RPMI8226 (cell line): ENCODE measurements at regions not wholly inside any gene's neighbourhood (a gene's known extent, or its start where the extent isn't known, plus 50 kb on each side); places are given as distances from the start of the nearest gene placed in this dataset.
A peak's percentile ranks its signal among the peaks of the same experiment; 100 is the strongest.

Source experiments
- DNase-seq: peaks from one replicate; pipeline ENCODE4 v3.0.0-alpha.2; 2015

GRCh38 chr18:5632041-5632440, 88.2 kb upstream of the EPB41L3 start:
- DNase-seq, result no peak

DNA sequence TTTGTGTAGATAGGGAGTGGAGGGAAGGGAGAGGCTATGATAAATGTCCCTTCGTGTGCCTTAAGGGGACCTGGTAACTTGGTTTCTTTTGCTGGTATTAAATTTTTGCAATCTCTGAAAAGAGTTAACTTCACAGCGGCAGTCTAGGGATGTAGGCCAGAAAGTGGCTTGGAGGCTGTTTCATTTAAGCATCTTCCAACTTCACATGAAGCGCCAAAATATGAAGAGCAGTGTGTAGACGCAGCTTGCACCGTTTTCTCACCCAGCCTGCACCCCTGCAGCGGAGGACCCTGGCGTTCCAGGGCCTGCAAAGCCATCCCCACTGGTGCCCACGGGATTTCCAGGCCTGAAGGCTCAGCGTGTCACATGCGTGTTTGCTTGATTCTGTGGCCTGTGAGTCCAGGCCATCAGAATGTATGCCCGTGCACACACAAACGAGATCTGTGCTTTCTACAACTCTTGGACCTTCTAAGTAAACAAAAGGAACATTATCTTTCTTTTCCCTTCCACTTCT, 87.2 kb upstream of the EPB41L3 start:
- DNase-seq, result no peak

GRCh38 chr18:5630057-5630899, 86.5 kb upstream of the EPB41L3 start:
- DNase-seq, result peak; percentile 44

DNA sequence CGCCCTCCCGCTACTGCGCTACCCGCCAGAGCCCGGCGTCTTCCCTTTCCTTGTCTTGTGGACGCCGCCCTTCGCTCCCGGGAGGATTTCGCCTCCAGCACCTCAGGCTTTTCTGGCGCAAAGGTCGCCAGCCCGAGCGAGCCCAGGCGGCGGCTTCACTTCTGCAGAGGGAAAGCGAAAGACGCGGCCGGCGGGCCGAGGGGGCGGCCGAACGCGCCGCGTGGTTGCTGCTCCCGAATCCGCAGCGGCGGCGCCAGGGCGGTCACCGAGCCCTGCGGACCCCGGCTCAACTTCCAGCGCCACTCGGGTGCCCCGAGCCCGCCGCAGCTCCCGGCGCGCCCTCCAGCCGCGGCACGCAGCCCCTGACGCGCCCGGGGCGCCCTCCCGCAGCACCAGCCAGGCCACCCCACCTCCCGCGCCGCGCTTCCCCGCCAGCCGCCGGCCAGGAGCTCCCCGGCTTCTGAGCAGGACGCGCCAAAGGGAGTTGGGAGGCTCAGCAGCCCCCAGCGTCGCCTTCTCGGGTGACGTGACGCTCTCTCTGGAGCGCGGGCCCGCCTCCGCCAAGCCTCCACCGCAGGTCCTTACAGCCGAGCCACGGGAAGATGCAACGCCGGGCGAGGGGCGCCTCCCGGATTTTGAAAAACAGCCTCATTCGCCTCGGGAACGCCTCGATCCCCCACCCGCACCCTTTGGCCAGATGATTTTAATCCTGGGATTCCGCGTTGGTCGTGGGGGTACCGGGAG, 84.9 kb upstream of the EPB41L3 start:
- DNase-seq, result peak; percentile 14

GRCh38 chr18:5627776-5628511, 84.1 kb upstream of the EPB41L3 start:
- DNase-seq, result no peak

- DNase-seq, result no peak
These were observed 82.5 kb upstream of the EPB41L3 start for GRCh38 chr18:5626130-5626880.

- DNase-seq, result no peak
These were observed 81.3 kb upstream of the EPB41L3 start for GRCh38 chr18:5625076-5625475.

- DNase-seq, result no peak
These were observed 79.1 kb upstream of the EPB41L3 start for GRCh38 chr18:5622905-5623304.

GRCh38 chr18:5620289-5620688, 76.5 kb upstream of the EPB41L3 start:
- no peak for DNase-seq

GRCh38 chr18:5619376-5619775, 75.6 kb upstream of the EPB41L3 start:
- DNase-seq, result no peak

GRCh38 chr18:5618047-5618688, 74.4 kb upstream of the EPB41L3 start:
- DNase-seq, result no peak

- no peak for DNase-seq
These were observed 67.4 kb upstream of the EPB41L3 start for GRCh38 chr18:5611221-5611620.

DNA sequence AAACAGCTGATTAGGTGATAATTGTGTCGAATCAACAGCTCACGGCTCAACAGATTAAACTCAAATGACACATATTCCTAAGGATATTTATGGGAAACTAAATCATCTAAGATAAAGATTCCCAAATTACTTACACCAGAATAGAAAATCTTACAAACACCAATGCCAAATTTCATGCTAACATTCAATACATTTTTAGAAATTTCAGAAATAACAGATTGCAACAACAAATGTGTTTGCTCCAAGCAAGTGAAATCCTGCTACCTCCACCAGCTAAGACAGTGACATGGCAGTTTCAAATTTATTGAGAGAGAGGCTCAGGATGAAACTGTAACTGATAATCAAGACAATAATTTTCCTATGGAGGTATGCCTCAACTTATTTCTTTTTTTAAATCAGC, 65.0 kb upstream of the EPB41L3 start:
- no peak for DNase-seq

GRCh38 chr18:5606951-5607350, 63.2 kb upstream of the EPB41L3 start:
- no peak for DNase-seq

DNA sequence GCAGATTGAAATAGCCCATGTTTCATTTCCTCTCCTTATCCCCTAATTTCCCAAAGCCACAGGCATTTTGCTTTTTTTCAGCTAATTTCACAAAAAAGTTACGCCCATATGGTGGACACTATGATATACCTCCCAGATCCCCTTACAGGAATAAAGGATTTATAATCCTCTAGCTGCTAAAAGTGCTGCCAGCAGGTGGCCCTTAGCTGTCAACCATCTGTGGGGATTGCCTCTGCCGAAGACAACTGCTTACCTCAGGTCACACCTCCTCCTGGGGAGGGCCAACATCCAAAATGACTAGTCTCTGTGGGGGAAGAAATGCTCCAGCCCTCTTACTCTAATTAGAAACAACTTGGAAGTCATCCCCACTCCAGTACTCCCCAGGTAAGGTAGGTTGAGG, 61.0 kb upstream of the EPB41L3 start:
- peak; percentile 15 for DNase-seq

GRCh38 chr18:5603153-5603552, 59.4 kb upstream of the EPB41L3 start:
- no peak for DNase-seq

DNA sequence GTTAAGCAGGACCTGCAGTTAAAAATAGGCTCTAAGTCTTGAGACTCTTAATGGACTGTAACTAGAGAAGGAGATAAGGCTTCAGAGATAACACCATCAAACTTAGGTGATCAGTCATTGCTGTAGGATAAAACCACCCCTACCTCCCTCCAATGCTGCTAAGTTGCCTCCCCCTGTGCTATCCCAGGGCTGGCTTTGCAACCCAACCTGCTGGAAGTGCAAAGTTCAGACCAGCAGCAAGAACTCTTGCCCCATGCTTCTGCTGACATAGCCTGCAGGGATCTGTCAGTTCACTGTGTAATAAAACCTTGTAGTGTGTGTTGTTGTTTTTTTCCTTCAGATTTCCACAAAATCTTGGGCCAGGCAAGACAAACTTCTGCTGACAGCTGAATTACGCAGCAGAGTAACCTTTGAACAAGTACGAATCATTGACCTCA, 57.4 kb upstream of the EPB41L3 start:
- no peak for DNase-seq

GRCh38 chr18:5600378-5601071, 56.7 kb upstream of the EPB41L3 start:
- peak; percentile 12 for DNase-seq

GRCh38 chr18:5596585-5596984, 52.8 kb upstream of the EPB41L3 start:
- no peak for DNase-seq
